GM12891 (cell line): ENCODE measurements at regions not wholly inside any gene's neighbourhood (a gene's known extent, or its start where the extent isn't known, plus 50 kb on each side); places are given as distances from the start of the nearest gene placed in this dataset.

ENCODE experiments used
- POLR2A ChIP-seq: IDR thresholded peaks from 2 replicates; pipeline ENCODE4 v1.6.1; 2011; ENCODE audit warnings: low read depth, low read length, control low read depth
- POLR2AphosphoS5 ChIP-seq: IDR thresholded peaks from 2 replicates; pipeline ENCODE4 v1.6.1; 2011; ENCODE audit warnings: low read depth, low read length, control low read depth

DNA sequence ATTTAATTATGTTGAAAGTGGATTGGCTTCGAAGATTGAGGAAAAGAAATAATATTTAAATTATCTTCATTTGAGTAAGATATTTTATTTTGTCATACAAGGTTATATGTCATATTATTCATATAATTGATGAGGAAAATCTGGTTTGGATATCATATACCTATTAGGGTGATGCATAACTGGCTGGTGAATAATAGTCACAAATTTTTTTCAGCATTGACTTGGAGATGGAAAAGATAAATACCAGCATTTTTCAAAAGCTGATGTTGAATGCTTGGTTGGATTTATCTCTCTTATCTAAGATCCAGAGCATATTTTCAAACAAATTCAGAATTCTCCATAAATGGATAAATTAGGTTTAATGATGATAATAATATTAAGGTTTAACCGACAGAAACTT, 93.5 kb upstream of the SLIT2 start:
- TF ChIP-seq POLR2AphosphoS5: no peak
- TF ChIP-seq POLR2A: no peak
